A673 (cell line): ENCODE measurements at regions not wholly inside any gene's neighbourhood (a gene's known extent, or its start where the extent isn't known, plus 50 kb on each side); places are given as distances from the start of the nearest gene placed in this dataset.

Experiments
- BruUV-seq: library from RNA; stranded (reverse); fragments of 400-500 nt; replicated peaks from 2 replicates; lab custom pipeline; 2021; lab: Mats Ljungman, UMichigan
- CTCF ChIA-PET: fragments of 300-600 bp; sonication (Branson Sonifier 250); formaldehyde crosslinking; loops from one replicate; lab custom pipeline; 2022; ENCODE audit warnings: antibody characterized with exemption; lab: Charles Lee
- POLR2A ChIA-PET: fragments of 300-600 bp; sonication (Branson Sonifier 250); formaldehyde crosslinking; loops from one replicate; lab custom pipeline; 2022; ENCODE audit warnings: antibody characterized with exemption; ENCODE audit not compliant: low non-redundant PET; lab: Charles Lee
- DNase-seq: peaks from one replicate; pipeline ENCODE4 v3.0.0-alpha.2; 2015; ENCODE audit warnings: low spot score
- H3K27ac ChIP-seq: fragments of 200-600 bp; sonication (generic); 2 replicates; pipeline ENCODE4 v1.5.1; 2016; ENCODE audit warnings: mixed run types, low read depth, mild to moderate bottlenecking, mixed read lengths, antibody characterized with exemption, low read length; ENCODE audit not compliant: poor library complexity, severe bottlenecking
- H3K27me3 ChIP-seq: fragments of 200-600 bp; sonication (generic); replicated peaks from 2 replicates; pipeline ENCODE4 v1.6.1; 2017; ENCODE audit warnings: mixed run types, low read depth, mild to moderate bottlenecking, mixed read lengths, antibody characterized with exemption, low read length; ENCODE audit not compliant: insufficient read depth, poor library complexity
- H3K36me3 ChIP-seq: fragments of 200-600 bp; sonication (generic); 2 replicates; pipeline ENCODE4 v1.6.1; 2016; ENCODE audit warnings: mixed run types, mild to moderate bottlenecking, mixed read lengths, antibody characterized with exemption, low read length; ENCODE audit not compliant: insufficient read depth, poor library complexity, severe bottlenecking
- H3K4me1 ChIP-seq: fragments of 200-600 bp; sonication (generic); 2 replicates; pipeline ENCODE4 v1.6.1; 2017; ENCODE audit warnings: mixed run types, mild to moderate bottlenecking, mixed read lengths, antibody characterized with exemption, low read length; ENCODE audit not compliant: insufficient read depth, poor library complexity, severe bottlenecking
- H3K4me3 ChIP-seq: fragments of 200-600 bp; sonication (generic); 2 replicates; pipeline ENCODE4 v1.5.1; 2016; ENCODE audit warnings: low read depth, mixed run types, mild to moderate bottlenecking, mixed read lengths, low read length; ENCODE audit not compliant: poor library complexity, severe bottlenecking
- H3K9me3 ChIP-seq: fragments of 200-600 bp; sonication (generic); 2 replicates; pipeline ENCODE4 v1.6.1; 2016; ENCODE audit warnings: mixed run types, low read depth, mild to moderate bottlenecking, mixed read lengths, antibody characterized with exemption, low read length; ENCODE audit not compliant: poor library complexity, severe bottlenecking
- CTCF ChIP-seq: fragments of 300-800, 200-600 bp; sonication (generic); conservative IDR thresholded peaks from 2 replicates; pipeline ENCODE4 v1.5.1; 2017; ENCODE audit warnings: low read depth, mild to moderate bottlenecking, antibody characterized with exemption, low read length, moderate library complexity, mixed read lengths
- EZH2 ChIP-seq: fragments of 200-600 bp; sonication (generic); IDR thresholded peaks from 2 replicates; pipeline ENCODE4 v1.6.1; 2017; ENCODE audit warnings: borderline replicate concordance, low read depth, mild to moderate bottlenecking, mixed read lengths, antibody characterized with exemption, low read length; ENCODE audit not compliant: poor library complexity, severe bottlenecking
- intact Hi-C: fragments of 100-400 bp; cut with micrococcal nuclease; formaldehyde crosslinking; loops from one replicate; pipeline ENCODE4 v1.10.0; 2022; ENCODE audit not compliant: unreplicated experiment

GRCh38 chr5:8714861-8715260 is 831.0 kb downstream of the SEMA5A start:
- H3K4me1 ChIP-seq = no peaks in the 10 kb centered on the region
- H3K9me3 ChIP-seq = peaks cover 18% of the 10 kb centered on the region
- H3K27ac ChIP-seq = no peak overlapping the region
- intact Hi-C loops = no loop called here
- no peaks in the 10 kb centered on the region for H3K36me3 ChIP-seq
- no peak for DNase-seq
- no peak overlapping the region for H3K4me3 ChIP-seq
- no peak for TF ChIP-seq CTCF
- TF ChIP-seq EZH2 = no peak
- POLR2A ChIA-PET = no interaction called here
- CTCF ChIA-PET = no interaction called here
- H3K27me3 ChIP-seq = no peaks in the 10 kb centered on the region
- no TSS peak for BruUV-seq

- Histone ChIP-seq H3K36me3 (no peaks in the 10 kb centered on the region), H3K27me3 (no peaks in the 10 kb centered on the region), H3K4me1 (no peaks in the 10 kb centered on the region), H3K4me3 (no peak overlapping the region), H3K9me3 (peaks cover 16% of the 10 kb centered on the region), H3K27ac (no peak overlapping the region)
- BruUV-seq = no TSS peak
- no peak for TF ChIP-seq EZH2
- TF ChIP-seq CTCF = no peak
- DNase-seq = no peak
- ChIA-PET POLR2A (no interaction called here), CTCF (no interaction called here)
- intact Hi-C loops = no loop called here
Observed at GRCh38 chr5:8719796-8720195, 826.1 kb downstream of the SEMA5A start.

GRCh38 chr5:8720506-8720905 is 825.4 kb downstream of the SEMA5A start:
- ChIA-PET CTCF (no interaction called here), POLR2A (no interaction called here)
- BruUV-seq = no TSS peak
- Histone ChIP-seq H3K4me1 (no peaks in the 10 kb centered on the region), H3K27ac (no peak overlapping the region), H3K9me3 (peaks cover 19% of the 10 kb centered on the region), H3K36me3 (no peaks in the 10 kb centered on the region), H3K4me3 (no peak overlapping the region), H3K27me3 (no peaks in the 10 kb centered on the region)
- intact Hi-C loops = no loop called here
- TF ChIP-seq CTCF = no peak
- DNase-seq = no peak
